Brain microvascular endothelial cell (primary cell): ENCODE measurements at regions not wholly inside any gene's neighbourhood (a gene's known extent, or its start where the extent isn't known, plus 50 kb on each side); places are given as distances from the start of the nearest gene placed in this dataset.
"Not testable (repeated sequence)": the region's sequence is repeated elsewhere in the genome, so short reads cannot be mapped to it uniquely, and the experiment has no call there.

Experiments
- DNase-seq: peaks from one replicate; pipeline ENCODE4 v3.0.0-alpha.2; 2020
- H3K27ac ChIP-seq: fragments of 250-450 bp; sonication (Bioruptor Pico); 2 replicates; pipeline ENCODE4 v1.5.1; 2020; ENCODE audit warnings: mild to moderate bottlenecking, moderate library complexity
- H3K27me3 ChIP-seq: fragments of 250-450 bp; sonication (Bioruptor Pico); replicated peaks from 2 replicates; pipeline ENCODE4 v1.5.1; 2020; ENCODE audit warnings: mild to moderate bottlenecking
- H3K36me3 ChIP-seq: fragments of 250-450 bp; sonication (Bioruptor Pico); replicated peaks from 2 replicates; pipeline ENCODE4 v1.5.1; 2020; ENCODE audit warnings: mild to moderate bottlenecking
- H3K4me3 ChIP-seq: 2 replicates; pipeline ENCODE4 v1.5.1; 2011; ENCODE audit warnings: low read depth, mild to moderate bottlenecking, control low read depth, low read length, moderate library complexity
- in situ Hi-C: cut with HindIII; loops from 2 replicates; pipeline ENCODE4 v1.10.0; 2017; ENCODE audit warnings: low sequenced_read_pairs, low pct_ligation_motif_present
- TF ChIP-seq, protein P1 (sequence below): IDR thresholded peaks from 2 replicates; pipeline ENCODE4 v1.5.1; 2011; ENCODE audit warnings: low read depth, mild to moderate bottlenecking, moderate library complexity, low read length, control low read depth, inconsistent platforms; ENCODE audit errors: missing control alignments

DNA sequence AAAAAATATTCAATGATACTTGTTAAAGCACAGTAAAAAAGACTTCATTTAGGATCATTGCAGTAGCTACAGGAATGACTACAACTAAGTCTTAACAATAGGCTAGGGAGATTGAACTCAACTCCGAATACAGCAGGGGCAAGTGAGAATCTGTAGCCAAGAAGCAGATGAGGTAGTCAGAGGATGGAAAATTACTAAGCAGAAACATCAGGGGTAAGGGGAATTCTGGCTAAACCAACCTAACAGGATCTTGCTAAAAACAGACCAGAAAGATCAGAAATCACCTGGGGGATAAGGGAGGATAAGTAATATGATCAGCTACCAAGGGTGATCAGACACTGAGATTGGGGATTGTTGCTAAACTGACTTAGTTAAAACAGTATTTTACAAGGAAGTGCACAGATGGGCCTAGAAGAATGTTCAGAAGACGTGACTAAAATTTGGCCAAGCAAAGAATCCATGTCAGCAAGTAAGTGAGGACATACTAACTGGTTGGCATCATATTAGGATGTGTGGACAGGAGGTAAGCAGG, 217.5 kb downstream of the TENT5A start:
- TF ChIP-seq, protein P1, sequence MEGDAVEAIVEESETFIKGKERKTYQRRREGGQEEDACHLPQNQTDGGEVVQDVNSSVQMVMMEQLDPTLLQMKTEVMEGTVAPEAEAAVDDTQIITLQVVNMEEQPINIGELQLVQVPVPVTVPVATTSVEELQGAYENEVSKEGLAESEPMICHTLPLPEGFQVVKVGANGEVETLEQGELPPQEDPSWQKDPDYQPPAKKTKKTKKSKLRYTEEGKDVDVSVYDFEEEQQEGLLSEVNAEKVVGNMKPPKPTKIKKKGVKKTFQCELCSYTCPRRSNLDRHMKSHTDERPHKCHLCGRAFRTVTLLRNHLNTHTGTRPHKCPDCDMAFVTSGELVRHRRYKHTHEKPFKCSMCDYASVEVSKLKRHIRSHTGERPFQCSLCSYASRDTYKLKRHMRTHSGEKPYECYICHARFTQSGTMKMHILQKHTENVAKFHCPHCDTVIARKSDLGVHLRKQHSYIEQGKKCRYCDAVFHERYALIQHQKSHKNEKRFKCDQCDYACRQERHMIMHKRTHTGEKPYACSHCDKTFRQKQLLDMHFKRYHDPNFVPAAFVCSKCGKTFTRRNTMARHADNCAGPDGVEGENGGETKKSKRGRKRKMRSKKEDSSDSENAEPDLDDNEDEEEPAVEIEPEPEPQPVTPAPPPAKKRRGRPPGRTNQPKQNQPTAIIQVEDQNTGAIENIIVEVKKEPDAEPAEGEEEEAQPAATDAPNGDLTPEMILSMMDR: no peak
- no peak for DNase-seq
- Histone ChIP-seq H3K36me3 (no peaks in the 10 kb centered on the region), H3K4me3 (no peak overlapping the region), H3K27ac (no peak overlapping the region), H3K27me3 (no peaks in the 10 kb centered on the region)
- in situ Hi-C loops: no loop called here

DNA sequence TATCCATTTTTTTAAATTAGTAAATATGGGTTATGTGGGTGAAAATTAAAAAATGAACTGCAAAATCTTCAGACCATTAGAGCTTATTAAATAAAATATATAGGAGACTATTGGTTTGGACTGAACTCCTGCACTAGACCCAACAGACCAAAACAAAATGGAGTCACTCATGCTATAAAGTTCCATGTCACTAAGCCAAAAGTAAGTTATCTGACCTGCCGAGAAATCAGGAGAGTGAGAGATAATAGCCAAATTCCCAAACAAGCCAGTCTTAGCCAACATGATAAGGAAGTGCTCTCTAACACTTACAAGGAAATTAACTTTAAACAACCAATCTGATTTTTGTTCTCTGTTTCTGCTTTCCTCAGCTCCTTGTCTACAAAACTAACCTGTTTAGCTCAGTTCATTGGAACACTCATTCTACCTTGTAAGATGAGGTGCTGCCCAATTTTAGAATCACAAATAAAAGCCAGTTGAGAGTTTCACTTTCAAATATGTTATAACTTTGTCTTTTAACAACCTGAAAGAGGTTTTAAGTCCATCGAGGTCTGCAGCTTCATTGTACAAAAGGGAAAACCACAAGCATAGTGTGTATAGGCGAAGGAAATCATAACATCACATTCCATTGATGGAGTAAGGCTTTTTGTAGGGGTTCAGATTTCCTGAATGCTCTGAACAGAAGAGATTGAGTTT, 220.5 kb downstream of the TENT5A start:
- Histone ChIP-seq H3K4me3 (no peak overlapping the region), H3K27me3 (no peaks in the 10 kb centered on the region), H3K27ac (no peak overlapping the region), H3K36me3 (no peaks in the 10 kb centered on the region)
- DNase-seq: no peak
- in situ Hi-C loops: no loop called here
- TF ChIP-seq, protein P1: no peak

DNA sequence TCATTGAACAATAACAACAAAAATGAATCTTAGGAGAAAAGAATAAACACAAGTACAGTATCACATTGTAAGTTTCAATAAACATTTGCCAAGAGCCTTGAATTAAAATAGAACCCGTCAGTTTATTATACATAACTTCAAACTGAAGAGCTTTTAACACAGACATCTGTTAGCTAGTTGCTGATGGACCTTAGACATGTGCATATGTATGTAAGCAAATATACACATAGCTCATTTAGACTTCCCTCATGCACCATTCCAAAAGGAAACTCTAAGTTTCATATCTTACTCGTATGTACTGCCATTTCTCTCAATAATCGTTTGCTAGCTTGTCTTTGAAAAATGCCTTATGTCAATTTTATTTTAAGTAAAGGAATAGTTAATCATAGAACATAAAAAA, 235.0 kb downstream of the TENT5A start:
- in situ Hi-C loops: no loop called here
- Histone ChIP-seq H3K36me3 (no peaks in the 10 kb centered on the region), H3K27ac (no peak overlapping the region), H3K4me3 (no peak overlapping the region), H3K27me3 (no peaks in the 10 kb centered on the region)
- DNase-seq: no peak
- TF ChIP-seq, protein P1: no peak

DNA sequence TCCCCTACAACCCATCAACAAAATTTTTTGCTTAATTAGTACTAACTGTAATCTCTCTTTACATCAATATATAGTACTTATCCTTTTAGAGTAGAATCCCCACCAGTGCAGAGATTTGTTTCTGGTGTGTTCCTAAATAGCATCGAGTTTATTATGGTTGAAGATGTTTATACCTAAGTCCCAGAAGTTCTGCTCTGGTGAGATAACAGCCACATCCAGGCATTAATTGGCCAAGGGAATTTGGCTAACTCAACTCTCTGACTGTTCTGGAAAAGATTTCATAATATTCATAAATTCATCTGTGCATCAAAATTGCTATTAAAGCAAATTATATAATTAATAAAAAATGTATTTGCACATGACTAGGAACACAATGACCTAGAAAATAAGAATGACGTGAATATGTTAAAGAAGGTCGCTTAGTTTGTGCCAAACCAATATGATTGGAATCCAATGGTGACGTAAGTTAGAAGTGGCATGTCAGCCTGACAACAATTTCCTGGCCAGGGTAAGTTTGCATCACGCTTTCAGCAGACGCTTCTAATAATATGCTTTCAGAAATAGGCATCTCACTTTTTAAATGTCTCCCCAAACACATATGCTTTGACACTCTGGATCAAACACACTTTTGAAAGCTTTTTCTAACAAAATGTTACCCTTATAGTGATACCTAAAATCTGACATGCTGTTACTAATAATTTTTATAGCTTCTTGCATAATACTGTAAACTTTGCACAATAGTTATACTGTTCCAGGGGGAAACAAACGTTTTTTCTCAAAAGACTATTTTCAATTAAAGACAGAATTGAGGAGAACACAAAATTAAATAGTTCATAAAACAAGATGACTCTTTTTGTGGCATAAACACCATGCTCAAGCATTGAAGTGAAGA, 236.7 kb downstream of the TENT5A start:
- in situ Hi-C loops: no loop called here
- TF ChIP-seq, protein P1: no peak

DNA sequence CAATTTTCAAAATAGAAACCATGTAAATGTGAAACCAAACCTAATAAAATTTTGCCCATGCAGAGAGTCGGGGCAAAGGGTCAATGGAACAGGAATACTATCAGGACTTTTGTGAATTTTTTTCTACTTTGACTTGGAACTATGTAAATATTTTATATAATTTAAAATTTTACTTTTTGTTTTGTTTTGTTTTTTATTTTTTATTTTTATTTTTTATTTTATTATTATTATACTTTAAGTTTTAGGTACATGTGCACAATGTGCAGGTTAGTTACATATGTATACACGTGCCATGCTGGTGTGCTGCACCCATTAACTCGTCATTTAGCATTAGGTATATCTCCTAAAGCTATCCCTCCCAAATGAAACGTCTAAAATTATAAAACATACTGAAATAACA, 238.3 kb downstream of the TENT5A start:
- in situ Hi-C loops, DNase-seq, H3K4me3 ChIP-seq, H3K27ac ChIP-seq, H3K27me3 ChIP-seq, H3K36me3 ChIP-seq: not testable (repeated sequence)

More for the DNA sequence above, 236.7 kb downstream of the TENT5A start:
- Histone ChIP-seq H3K4me3 (no peak overlapping the region), H3K27ac (no peak overlapping the region), H3K27me3 (no peaks in the 10 kb centered on the region), H3K36me3 (no peaks in the 10 kb centered on the region)
- DNase-seq: no peak

DNA sequence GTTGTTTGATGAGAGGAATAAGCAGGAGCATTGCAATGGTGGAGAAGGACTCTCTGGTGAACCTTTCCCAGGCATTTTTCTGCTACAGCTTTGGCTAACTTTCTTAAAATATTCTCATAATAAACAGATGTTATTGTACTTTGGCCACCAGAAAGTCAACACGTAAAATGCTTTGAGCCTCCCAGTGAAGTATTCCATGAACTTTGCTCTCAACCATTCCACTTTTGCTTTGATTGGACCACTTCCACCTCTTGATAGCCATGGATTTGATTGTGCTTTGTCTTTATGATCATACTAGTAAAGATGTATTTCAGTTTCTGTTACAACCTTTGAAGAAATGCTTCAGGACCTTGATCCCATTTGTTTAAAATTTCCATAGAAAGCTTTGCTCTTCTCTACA, 241.1 kb downstream of the TENT5A start:
- Histone ChIP-seq H3K4me3 (no peak overlapping the region), H3K36me3 (no peaks in the 10 kb centered on the region), H3K27me3 (no peaks in the 10 kb centered on the region), H3K27ac (no peak overlapping the region)
- TF ChIP-seq, protein P1: no peak
- DNase-seq: peak; percentile 2
- in situ Hi-C loops: no loop called here
